NCI-H345 treated with DMSO at 0.1 percent for 48 hours (cell line): ENCODE measurements at regions not wholly inside any gene's neighbourhood (a gene's known extent, or its start where the extent isn't known, plus 50 kb on each side); places are given as distances from the start of the nearest gene placed in this dataset.
"Not testable (repeated sequence)": the region's sequence is repeated elsewhere in the genome, so short reads cannot be mapped to it uniquely, and the experiment has no call there.

Source experiments
- DNase-seq: peaks from one replicate; lab custom pipeline; 2025; ENCODE audit not compliant: unreplicated experiment; lab: John Stamatoyannopoulos, UW

DNA sequence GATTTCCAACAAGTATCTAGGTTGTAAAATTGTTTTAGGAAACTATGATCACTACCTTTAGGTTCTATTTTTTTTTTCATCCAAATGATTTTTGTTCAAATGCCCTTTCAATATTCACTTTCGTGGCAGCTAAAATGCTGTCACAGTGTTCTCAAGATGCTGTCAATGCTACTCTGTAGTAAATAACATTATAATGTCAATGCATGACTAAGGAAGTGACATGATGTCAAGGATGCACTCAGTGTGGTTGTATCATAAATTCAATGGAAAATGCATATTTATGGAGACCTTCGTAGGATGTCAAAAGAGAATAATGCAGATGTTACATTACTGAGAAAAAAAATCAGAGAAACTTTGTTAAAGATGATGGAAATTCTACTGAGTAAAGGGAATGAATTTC is 673.8 kb downstream of the ANKRD7 start:
- no peak for DNase-seq

- no peak for DNase-seq
Observed at GRCh38 chr7:118902600-118902999, 678.1 kb downstream of the ANKRD7 start.

DNA sequence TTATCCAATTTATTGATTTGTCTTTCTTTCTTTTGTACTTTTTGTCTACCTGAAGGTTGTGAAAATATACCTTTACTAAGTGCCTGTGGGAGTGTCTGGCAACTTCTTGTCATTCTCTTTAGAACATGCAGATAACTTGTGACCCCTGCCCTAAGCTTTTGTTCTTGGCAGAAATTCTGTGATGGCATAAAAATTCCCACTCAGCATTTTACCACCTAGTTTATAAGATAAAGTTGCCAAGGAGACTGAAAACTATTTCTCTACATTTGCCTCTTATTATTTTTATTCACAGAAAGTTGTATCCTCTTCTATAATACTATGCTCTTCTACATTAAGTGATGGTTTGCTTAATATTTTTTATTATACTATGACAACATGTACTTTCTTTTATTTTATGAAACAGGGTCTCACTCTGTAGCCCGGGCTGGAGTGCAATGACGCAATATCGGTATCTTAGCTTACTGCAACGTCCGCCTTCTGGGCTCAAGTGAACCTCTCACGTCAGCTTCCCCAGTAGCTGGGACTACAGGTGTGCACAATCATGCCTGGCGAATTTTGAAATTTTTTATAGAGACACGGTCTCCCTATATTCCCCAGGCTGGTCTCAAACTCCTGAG is 683.5 kb downstream of the ANKRD7 start:
- no peak for DNase-seq

GRCh38 chr7:118916120-118916519 is 691.6 kb downstream of the ANKRD7 start:
- not testable (repeated sequence) for DNase-seq

DNA sequence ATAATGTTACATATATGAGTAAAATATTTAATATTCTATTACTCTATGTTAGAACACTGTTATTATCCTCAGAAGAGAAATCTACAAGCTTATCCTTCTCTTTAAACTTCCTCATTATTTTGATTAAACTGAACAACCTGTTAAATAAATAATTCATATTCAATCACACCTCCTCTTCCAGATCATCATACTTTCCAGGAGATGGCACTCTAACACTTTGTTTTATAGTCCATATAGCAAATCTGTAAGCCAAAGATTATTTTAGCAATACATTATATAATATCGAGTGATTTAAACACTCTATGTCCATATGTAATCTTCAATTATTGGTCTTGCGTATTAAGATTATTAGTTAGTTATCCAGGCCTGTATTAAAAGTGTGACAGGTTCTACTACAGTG is 694.1 kb downstream of the ANKRD7 start:
- DNase-seq: peak; percentile 37

- peak; percentile 27 for DNase-seq
Observed at GRCh38 chr7:118938845-118939244, 714.3 kb downstream of the ANKRD7 start.

DNA sequence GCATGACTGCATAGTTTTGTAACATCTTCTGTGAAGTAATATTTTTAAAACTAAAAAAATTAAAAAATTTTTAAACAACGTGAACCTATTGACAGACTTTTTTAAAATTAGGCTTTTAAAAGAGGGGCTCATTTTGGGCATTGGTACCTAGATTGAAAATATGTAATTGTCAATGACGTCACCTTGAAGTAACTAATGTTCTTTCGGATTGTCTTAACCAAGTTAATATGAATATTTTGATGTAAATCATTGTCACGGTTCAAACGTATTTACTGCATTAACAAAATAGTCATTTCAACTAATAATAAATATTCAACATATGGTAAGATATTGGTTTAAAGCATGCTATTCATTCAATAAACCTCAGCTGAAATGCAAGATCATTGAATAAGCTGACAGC is 719.8 kb downstream of the ANKRD7 start:
- DNase-seq: no peak

GRCh38 chr7:118945911-118946682 is 721.6 kb downstream of the ANKRD7 start:
- no peak for DNase-seq

DNA sequence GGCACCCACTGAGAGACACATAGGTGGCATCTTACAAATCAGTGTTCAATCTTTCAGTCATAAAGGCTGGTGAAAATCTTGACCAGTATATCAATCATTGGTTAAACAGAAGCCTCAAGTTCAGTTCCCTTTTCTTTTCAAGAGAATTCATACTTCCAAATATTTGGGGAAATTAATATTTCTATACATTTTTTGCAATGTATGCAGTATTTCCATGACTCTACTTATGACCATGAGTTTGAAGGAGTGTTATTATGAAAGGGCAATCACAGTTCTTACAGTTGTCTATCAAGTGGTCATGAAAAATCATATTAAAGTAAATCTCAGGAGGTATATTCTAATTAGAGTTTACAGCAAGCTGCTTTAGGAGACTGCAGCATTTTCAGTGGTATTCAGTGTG is 724.0 kb downstream of the ANKRD7 start:
- DNase-seq: no peak

DNA sequence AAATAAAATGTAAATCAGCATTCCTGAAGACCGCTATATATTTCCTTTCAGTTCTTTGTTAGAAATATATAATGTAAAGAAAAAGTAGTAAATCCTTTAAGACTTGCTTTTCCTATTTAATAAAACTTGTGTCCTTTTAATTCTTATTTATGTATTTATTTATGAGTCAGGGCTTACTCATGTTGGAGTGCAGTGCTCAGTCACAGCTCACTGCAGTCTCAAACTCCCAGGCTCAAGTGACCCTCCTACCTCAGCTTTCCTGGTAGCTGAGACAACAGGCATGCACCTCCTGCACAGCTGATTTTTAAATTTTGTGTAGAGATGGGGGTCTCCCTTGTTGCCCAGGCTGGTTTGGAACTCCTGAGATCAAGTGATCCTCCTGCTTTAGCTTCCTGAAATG is 724.5 kb downstream of the ANKRD7 start:
- DNase-seq: no peak

DNA sequence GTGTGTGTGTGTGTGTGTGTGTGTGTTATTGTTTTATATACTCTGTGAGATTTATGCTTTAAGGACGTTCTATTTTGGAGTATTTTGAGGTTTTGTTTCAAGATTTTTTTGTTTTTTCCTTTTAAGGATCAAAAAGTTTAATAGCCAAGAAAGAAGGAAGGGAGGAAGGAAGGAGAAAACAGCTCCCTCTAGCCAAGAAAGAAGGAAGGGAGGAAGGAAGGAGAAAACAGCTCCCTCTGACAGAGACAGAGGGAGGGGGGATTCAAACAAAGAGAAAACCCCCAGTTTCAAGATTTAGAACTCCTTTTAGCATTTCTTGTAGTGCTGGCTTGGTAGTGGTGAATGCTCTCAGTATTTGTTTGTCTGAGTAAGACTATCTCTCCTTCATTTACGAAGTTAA is 731.8 kb downstream of the ANKRD7 start:
- not testable (repeated sequence) for DNase-seq

- DNase-seq: no peak
Observed at GRCh38 chr7:118969370-118969769, 744.9 kb downstream of the ANKRD7 start.

DNA sequence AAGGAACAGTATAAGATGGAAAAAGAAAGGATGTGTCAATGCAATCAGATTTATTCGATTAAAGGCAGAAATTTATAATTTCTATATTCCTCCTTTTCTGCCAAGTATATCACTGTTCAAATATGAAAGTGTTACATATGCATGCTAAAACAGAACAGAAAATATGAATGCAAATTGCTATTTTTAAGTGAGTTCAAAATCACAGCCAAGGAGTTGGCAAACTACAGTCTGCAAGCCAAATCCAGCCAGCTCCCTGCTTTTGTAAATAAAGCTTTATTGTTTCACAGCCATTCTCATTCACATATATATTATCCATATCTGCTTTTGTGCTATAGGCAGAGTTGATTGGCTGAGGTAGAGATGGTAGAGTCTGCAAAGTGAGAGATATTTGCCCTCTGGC is 747.2 kb downstream of the ANKRD7 start:
- no peak for DNase-seq

GRCh38 chr7:118974836-118975235 is 750.3 kb downstream of the ANKRD7 start:
- no peak for DNase-seq

- no peak for DNase-seq
Observed at GRCh38 chr7:118995350-118995749, 770.8 kb downstream of the ANKRD7 start.

DNA sequence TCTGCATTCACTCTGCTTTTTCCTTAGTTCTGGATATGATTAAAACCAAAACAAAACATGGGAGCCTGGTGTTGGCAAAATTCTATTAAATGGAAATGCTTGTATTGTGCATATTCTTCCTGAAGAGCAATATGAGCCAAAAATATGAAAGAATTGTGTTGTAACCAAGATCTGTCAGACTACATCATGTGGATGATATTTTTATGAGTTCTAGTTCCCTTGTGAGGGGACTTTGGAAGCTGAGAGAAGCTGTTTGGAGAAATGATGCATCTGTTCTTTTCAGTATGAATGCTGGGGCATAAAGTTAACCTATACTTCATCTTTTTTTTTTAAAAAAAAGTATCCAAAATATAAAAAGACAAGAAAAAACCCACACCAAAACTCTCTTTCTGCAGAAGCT is 782.7 kb downstream of the ANKRD7 start:
- no peak for DNase-seq

DNA sequence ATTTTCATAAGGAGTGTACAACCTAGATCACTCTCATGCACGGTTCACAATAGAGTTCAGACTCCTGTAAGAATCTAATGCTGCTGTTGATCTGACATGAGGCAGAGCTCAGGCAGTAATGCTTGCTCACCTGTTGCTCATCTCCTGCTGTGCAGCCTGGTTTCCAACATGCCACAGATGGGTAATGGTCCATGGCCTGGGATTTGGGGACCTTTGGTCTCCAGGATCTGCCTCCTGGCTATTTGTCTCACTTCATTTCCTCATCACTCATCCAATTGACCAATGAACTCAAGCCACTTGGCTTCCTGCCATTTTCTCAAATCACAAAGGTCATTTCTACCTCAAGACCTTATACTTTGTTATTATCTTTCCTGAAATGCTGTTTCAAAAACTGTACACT is 786.1 kb downstream of the ANKRD7 start:
- DNase-seq: no peak

DNA sequence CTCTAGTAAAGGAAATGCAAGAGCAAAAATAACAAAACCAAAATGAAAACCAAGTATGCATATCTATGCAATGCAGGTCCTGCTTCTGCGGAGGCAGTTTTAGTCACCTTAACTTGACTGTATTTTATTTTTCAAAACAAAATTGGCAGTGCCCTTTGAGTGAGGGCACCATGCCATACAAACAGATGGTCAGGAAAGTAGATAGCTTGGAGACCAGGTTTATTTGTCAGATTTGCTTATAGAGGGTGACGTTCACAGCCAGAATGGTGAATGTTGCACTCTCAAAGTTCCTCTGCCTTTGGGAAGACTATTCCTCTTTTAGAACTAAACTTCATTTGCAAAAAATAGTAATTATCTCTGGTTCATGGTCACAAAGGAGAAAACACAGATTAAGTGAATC is 801.9 kb downstream of the ANKRD7 start:
- DNase-seq: no peak

DNA sequence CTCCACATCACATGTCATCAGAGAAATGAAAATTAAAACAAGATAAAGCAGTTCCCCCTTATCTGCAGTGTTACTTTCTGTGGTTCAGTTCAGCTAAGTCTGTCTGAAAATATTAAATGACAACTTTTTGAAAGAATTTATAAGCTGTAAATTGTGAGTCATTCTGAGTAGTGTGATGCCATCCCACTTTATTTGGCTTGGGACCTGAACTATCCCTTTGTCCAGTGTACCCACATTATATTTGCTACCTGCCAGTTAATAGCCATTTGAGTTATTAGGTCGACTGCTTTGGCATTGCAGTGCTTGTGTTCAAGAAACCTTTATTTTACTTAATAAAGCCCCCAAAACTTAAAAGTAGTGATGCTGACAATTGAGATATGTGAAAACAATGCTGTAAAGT is 804.2 kb downstream of the ANKRD7 start:
- no peak for DNase-seq

DNA sequence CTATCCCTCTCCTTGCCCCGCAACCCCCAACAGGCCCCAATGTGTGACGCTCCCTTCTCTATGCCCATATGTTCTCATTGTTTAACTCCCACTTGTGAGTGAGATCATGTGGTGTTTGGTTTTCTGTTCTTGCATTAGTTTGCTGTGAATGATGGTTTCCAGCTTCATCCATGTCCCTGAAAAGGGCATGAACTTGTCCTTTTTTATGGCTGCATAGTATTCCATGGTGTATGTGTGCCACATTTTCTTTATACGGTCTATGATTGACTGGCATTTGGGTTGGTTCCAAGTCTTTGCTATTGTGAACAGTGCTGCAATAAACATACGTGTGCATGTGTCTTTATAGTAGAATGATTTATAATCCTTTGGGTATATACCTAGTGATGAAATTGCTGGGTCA is 807.6 kb downstream of the ANKRD7 start:
- DNase-seq: not testable (repeated sequence)

- no peak for DNase-seq
Observed at GRCh38 chr7:119033641-119034040, 809.1 kb downstream of the ANKRD7 start.

DNA sequence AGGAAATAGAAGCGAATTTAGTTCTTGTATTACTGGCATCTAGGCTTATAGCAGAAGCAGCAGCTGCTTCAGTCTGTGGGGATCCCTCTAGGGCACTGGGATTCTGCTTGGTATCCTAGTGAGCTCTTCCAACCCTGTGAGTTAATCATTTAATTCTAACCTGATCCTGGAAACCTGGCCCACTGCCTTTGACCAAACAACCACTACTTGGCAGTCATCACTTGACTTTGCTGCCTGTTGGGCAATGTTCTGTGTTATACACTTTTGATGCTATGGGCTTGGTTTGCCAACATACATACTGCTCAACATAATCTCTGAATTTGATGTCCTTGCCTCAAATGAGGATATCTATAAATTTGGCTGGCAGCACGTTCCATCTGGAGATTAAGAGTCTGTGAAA is 813.4 kb downstream of the ANKRD7 start:
- no peak for DNase-seq

GRCh38 chr7:119046068-119046467 is 821.6 kb downstream of the ANKRD7 start:
- DNase-seq: no peak
